ENCODE measurements at regions not wholly inside any gene's neighbourhood (a gene's known extent, or its start where the extent isn't known, plus 50 kb on each side); places are given as distances from the start of the nearest gene placed in this dataset.
"Not testable (repeated sequence)": the region's sequence is repeated elsewhere in the genome, so short reads cannot be mapped to it uniquely, and the experiment has no call there.

- TF ChIP-seq CTCF (IDR thresholded peaks at IDR 0.05; ENCODE audit: low read depth, low read length), result no peak
- no peak for DNase-seq (ENCODE audit: low read depth in 2 of 2)
- no peak overlapping the region for H3K4me3 ChIP-seq (replicated peaks in 1 of 2; ENCODE audit: low read depth in 2 of 2, low read length in 2 of 2)
Observed at GRCh38 chrX:121169099-121170035, 122.0 kb downstream of the GLUD2 start.

- no peak for TF ChIP-seq CTCF (IDR thresholded peaks at IDR 0.05; ENCODE audit: low read depth, low read length)
- H3K4me3 ChIP-seq (replicated peaks in 1 of 2; ENCODE audit: low read depth in 2 of 2, low read length in 2 of 2), result no peak overlapping the region
- no peak for DNase-seq (ENCODE audit: low read depth in 2 of 2)
Observed at GRCh38 chrX:121172703-121173102, 125.3 kb downstream of the GLUD2 start.

GRCh38 chrX:121179972-121180371 is 132.6 kb downstream of the GLUD2 start:
- H3K4me3 ChIP-seq (replicated peaks in 1 of 2; ENCODE audit: low read depth in 2 of 2, low read length in 2 of 2), result no peak overlapping the region
- no peak for TF ChIP-seq CTCF (IDR thresholded peaks at IDR 0.05; ENCODE audit: low read depth, low read length)
- no peak for DNase-seq (ENCODE audit: low read depth in 2 of 2)

- no peak for TF ChIP-seq CTCF (IDR thresholded peaks at IDR 0.05; ENCODE audit: low read depth, low read length)
- DNase-seq (ENCODE audit: low read depth in 2 of 2), result no peak
- no peak overlapping the region for H3K4me3 ChIP-seq (replicated peaks in 1 of 2; ENCODE audit: low read depth in 2 of 2, low read length in 2 of 2)
Observed at GRCh38 chrX:121191779-121192178, 144.4 kb downstream of the GLUD2 start.

- DNase-seq (ENCODE audit: low read depth in 2 of 2), result no peak
- no peak for TF ChIP-seq CTCF (IDR thresholded peaks at IDR 0.05; ENCODE audit: low read depth, low read length)
- no peak overlapping the region for H3K4me3 ChIP-seq (replicated peaks in 1 of 2; ENCODE audit: low read depth in 2 of 2, low read length in 2 of 2)
Observed at GRCh38 chrX:121195719-121196118, 148.3 kb downstream of the GLUD2 start.

GRCh38 chrX:121196872-121197444 is 149.5 kb downstream of the GLUD2 start:
- not testable (repeated sequence) for H3K4me3 ChIP-seq (replicated peaks in 1 of 2; ENCODE audit: low read depth in 2 of 2, low read length in 2 of 2); DNase-seq (ENCODE audit: low read depth in 2 of 2)

- H3K4me3 ChIP-seq (replicated peaks in 1 of 2; ENCODE audit: low read depth in 2 of 2, low read length in 2 of 2), result no peak overlapping the region
- no peak for TF ChIP-seq CTCF (IDR thresholded peaks at IDR 0.05; ENCODE audit: low read depth, low read length)
- DNase-seq (ENCODE audit: low read depth in 2 of 2), result no peak
Observed at GRCh38 chrX:121208563-121208962, 161.2 kb downstream of the GLUD2 start.
